A549 (cell line): ENCODE measurements at regions not wholly inside any gene's neighbourhood (a gene's known extent, or its start where the extent isn't known, plus 50 kb on each side); places are given as distances from the start of the nearest gene placed in this dataset.

ENCODE experiments used
- ATAC-seq, 2 experiments: fragments of 200-7000 bp in 1 of 2; fragments of >200 bp in 1 of 2; cut with Nextera tagmentation in 1 of 2; cut with Tn5 transposase in 1 of 2; 3 replicates each; pipeline versions ENCODE4 v1.8.0 to v1.9.1; 2018 to 2020; ENCODE audit warnings: mild to moderate bottlenecking in 1 of 2, moderate library complexity in 1 of 2
- CTCF ChIA-PET: fragments of 300-600 bp; sonication (Branson Sonifier 250); formaldehyde crosslinking; extraction: SDS; loops from one replicate; lab custom pipeline; 2021; ENCODE audit warnings: antibody characterized with exemption, inconsistent platforms; lab: Yijun Ruan, JAX
- POLR2A ChIA-PET: fragments of 350-600 bp; formaldehyde crosslinking; extraction: SDS; loops from one replicate; lab custom pipeline; 2021; ENCODE audit warnings: antibody characterized with exemption, inconsistent platforms; lab: Yijun Ruan, JAX
- DNase-seq, 2 experiments: peaks; one replicate each; pipeline versions ENCODE4 v3.0.0 to v3.0.0-alpha.2; 2011 to 2016; ENCODE audit warnings: low read depth in 1 of 2, low spot score in 1 of 2
- FAIRE-seq: peaks from 2 replicates; lab custom pipeline; 2011; peaks lifted over from hg19 to GRCh38; lab: Jason Lieb, UNC
- H3K27ac ChIP-seq, 2 experiments: fragments of >200 bp; sonication (Bioruptor Twin); formaldehyde crosslinking; 3 replicates each; pipeline ENCODE4 v1.5.1; 2016 to 2017
- H3K4me1 ChIP-seq: fragments of >200 bp; sonication (Bioruptor Twin); formaldehyde crosslinking; 3 replicates; pipeline ENCODE4 v1.6.1; 2016
- H3K4me2 ChIP-seq: fragments of >200 bp; sonication (Bioruptor Twin); formaldehyde crosslinking; 3 replicates; pipeline ENCODE4 v1.6.1; 2016
- H3K4me3 ChIP-seq: fragments of >200 bp; sonication (Bioruptor Twin); formaldehyde crosslinking; 3 replicates; pipeline ENCODE4 v1.5.1; 2016
- H3K9me3 ChIP-seq: fragments of >200 bp; sonication (Bioruptor Twin); formaldehyde crosslinking; 3 replicates; pipeline ENCODE4 v1.6.1; 2016
- BHLHE40 ChIP-seq: IDR thresholded peaks from 2 replicates; pipeline ENCODE4 v1.6.1; 2012; ENCODE audit warnings: low read depth, low read length, inconsistent platforms
- CBX8 ChIP-seq: fragments of 200-600 bp; sonication (generic); IDR thresholded peaks from 2 replicates; pipeline ENCODE4 v1.6.1; 2016
- EHMT2 ChIP-seq: fragments of 200-600 bp; sonication (generic); IDR thresholded peaks from 2 replicates; pipeline ENCODE4 v1.6.1; 2016; ENCODE audit warnings: antibody characterized with exemption, low read depth, mild to moderate bottlenecking, moderate library complexity
- FOSL2 ChIP-seq, 2 experiments: fragments of 450-650 bp in 1 of 2; fragments of >200 bp in 1 of 2; sonication (Bioruptor Twin) in 1 of 2; formaldehyde crosslinking; IDR thresholded peaks; 2 replicates each; pipeline versions ENCODE4 v1.5.0 to v1.6.1; 2016 to 2020; ENCODE audit warnings: mild to moderate bottlenecking in 1 of 2, moderate library complexity in 1 of 2
- FOXS1 ChIP-seq: fragments of 250-450 bp; sonication (Bioruptor Pico); IDR thresholded peaks from 2 replicates; pipeline ENCODE4 v1.5.0; 2020; ENCODE audit warnings: mild to moderate bottlenecking, moderate library complexity
- HOXB5 ChIP-seq: fragments of 250-450 bp; sonication (Bioruptor Pico); IDR thresholded peaks from 2 replicates; pipeline ENCODE4 v1.5.0; 2020; ENCODE audit warnings: mild to moderate bottlenecking, moderate library complexity
- JUN ChIP-seq, 2 experiments: fragments of >200 bp; sonication (Bioruptor Twin); formaldehyde crosslinking; IDR thresholded peaks; 2 replicates in 1 of 2; 3 replicates in 1 of 2; pipeline ENCODE4 v1.6.1; 2016 to 2017
- KDM1A ChIP-seq: fragments of 200-600 bp; sonication (generic); IDR thresholded peaks from 2 replicates; pipeline ENCODE4 v1.6.1; 2016; ENCODE audit warnings: low read depth, mild to moderate bottlenecking
- MAFK ChIP-seq: fragments of 450-650 bp; IDR thresholded peaks from 2 replicates; pipeline ENCODE4 v1.6.1; 2014; ENCODE audit not compliant: partially characterized antibody
- MAZ ChIP-seq: fragments of 150-350 bp; IDR thresholded peaks from 2 replicates; pipeline ENCODE4 v1.6.1; 2014; ENCODE audit warnings: antibody characterized with exemption, low read depth, low read length, borderline replicate concordance
- MYC ChIP-seq: IDR thresholded peaks from 2 replicates; pipeline ENCODE4 v1.6.1; 2012; ENCODE audit warnings: mild to moderate bottlenecking, inconsistent platforms, low read length, improper control_type of control experiment, borderline replicate concordance
- NFE2L2 ChIP-seq: fragments of 150-350 bp; conservative IDR thresholded peaks from 2 replicates; pipeline ENCODE4 v1.6.1; 2014; ENCODE audit warnings: low read length
- NPAS2 ChIP-seq: fragments of 250-450 bp; sonication (Bioruptor Pico); IDR thresholded peaks from 2 replicates; pipeline ENCODE4 v1.8.0; 2022; ENCODE audit warnings: mild to moderate bottlenecking, moderate library complexity, borderline replicate concordance
- NR3C1 ChIP-seq: fragments of >200 bp; sonication (Bioruptor Twin); formaldehyde crosslinking; IDR thresholded peaks from 3 replicates; pipeline ENCODE4 v1.6.1; 2017
- PHF8 ChIP-seq: fragments of 200-600 bp; sonication (generic); IDR thresholded peaks from 2 replicates; pipeline ENCODE4 v1.6.1; 2016; ENCODE audit warnings: low read depth, mild to moderate bottlenecking, antibody characterized with exemption, moderate library complexity, borderline replicate concordance
- RAD21 ChIP-seq, 2 experiments: fragments of >200 bp in 1 of 2; sonication (Bioruptor Twin) in 1 of 2; formaldehyde crosslinking in 1 of 2; IDR thresholded peaks in 1 of 2; conservative IDR thresholded peaks in 1 of 2; 2 replicates in 1 of 2; 3 replicates in 1 of 2; pipeline ENCODE4 v1.6.1; 2012 to 2018; ENCODE audit warnings: inconsistent platforms in 1 of 2
- RARB ChIP-seq: fragments of 250-450 bp; sonication (Bioruptor Pico); IDR thresholded peaks from 2 replicates; pipeline ENCODE4 v1.8.0; 2021; ENCODE audit warnings: mild to moderate bottlenecking, moderate library complexity
- RCOR1 ChIP-seq: fragments of 150-350 bp; IDR thresholded peaks from 2 replicates; pipeline ENCODE4 v1.6.1; 2014; ENCODE audit warnings: antibody characterized with exemption, low read length, low read depth
- RFX5 ChIP-seq: fragments of 450-650 bp; IDR thresholded peaks from 2 replicates; pipeline ENCODE4 v1.7.1; 2014; ENCODE audit warnings: antibody characterized with exemption, mild to moderate bottlenecking, moderate library complexity
- RNF2 ChIP-seq: fragments of 200-600 bp; sonication (generic); IDR thresholded peaks from 2 replicates; pipeline ENCODE4 v1.6.1; 2016; ENCODE audit warnings: low read depth, mild to moderate bottlenecking, antibody characterized with exemption, moderate library complexity, borderline replicate concordance
- TFCP2L1 ChIP-seq: fragments of 250-450 bp; sonication (Bioruptor Pico); IDR thresholded peaks from 2 replicates; pipeline ENCODE4 v1.5.0; 2021; ENCODE audit warnings: mild to moderate bottlenecking
- TP53 ChIP-seq: fragments of 250-450 bp; sonication (Bioruptor Pico); IDR thresholded peaks from 2 replicates; pipeline ENCODE4 v1.5.0; 2021; ENCODE audit warnings: mild to moderate bottlenecking, moderate library complexity
- ZNF302 ChIP-seq: fragments of 250-450 bp; sonication (Bioruptor Pico); IDR thresholded peaks from 2 replicates; pipeline ENCODE4 v1.9.0; 2021; ENCODE audit warnings: inconsistent platforms, mild to moderate bottlenecking, moderate library complexity
- WGBS: methylation state at CpG from one replicate; pipeline ENCODE4 v1.1.6; 2017; ENCODE audit errors: missing lambda C conversion rate; 5-methylcytosine and 5-hydroxymethylcytosine counted together
- TF ChIP-seq, protein P1 (sequence below): fragments of 450-650 bp; IDR thresholded peaks from 2 replicates; pipeline ENCODE4 v1.6.1; 2014; ENCODE audit warnings: antibody characterized with exemption
- TF ChIP-seq, protein P2 (sequence below): fragments of >200 bp; sonication (Bioruptor Twin); formaldehyde crosslinking; IDR thresholded peaks from 2 replicates; pipeline ENCODE4 v1.6.1; 2016
- TF ChIP-seq, protein P3 (sequence below): fragments of >200 bp; sonication (Bioruptor Twin); formaldehyde crosslinking; IDR thresholded peaks from 3 replicates; pipeline ENCODE4 v1.6.1; 2016

DNA sequence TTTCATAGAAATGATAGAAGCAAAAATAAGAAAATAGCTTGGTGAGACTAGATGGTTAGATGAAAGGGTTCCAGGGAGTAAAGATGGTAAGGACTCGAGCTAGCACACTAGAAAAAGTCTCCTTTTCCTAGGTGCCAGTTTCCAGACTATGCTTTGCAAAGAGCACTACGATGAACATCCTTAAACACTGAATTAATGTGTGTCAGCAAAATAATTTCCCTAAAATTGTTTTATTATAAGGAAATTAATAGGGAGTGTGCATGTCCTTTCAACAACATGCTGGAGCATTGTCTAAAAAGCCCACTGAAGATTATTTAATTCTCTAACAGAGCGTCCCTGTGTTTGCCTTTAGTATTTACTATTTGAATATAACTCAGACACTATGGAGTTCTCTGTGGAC lies 107.4 kb upstream of the NDUFV2 start:
- no peak overlapping the region for H3K4me3 ChIP-seq
- H3K4me1 ChIP-seq: peaks cover 24% of the 10 kb centered on the region
- POLR2A ChIA-PET: no interaction called here
- WGBS: 62% methylated on average over 3 of the region's 3 CpGs
- CTCF ChIA-PET: interaction anchor here (2.3 to 2.7 kb wide), 2 partner anchors 7 to 12 kb away, joined by 9 read pairs; no protein-coding TSS in a partner anchor
- ATAC-seq (no peak), FAIRE-seq (no peak), DNase-seq (no peak)
- TF ChIP-seq EHMT2: no peak
- TF ChIP-seq ZNF302 (CRISPR knock-in tag): no peak
- TF ChIP-seq NPAS2 (CRISPR knock-in tag): no peak
- TF ChIP-seq, protein P1, sequence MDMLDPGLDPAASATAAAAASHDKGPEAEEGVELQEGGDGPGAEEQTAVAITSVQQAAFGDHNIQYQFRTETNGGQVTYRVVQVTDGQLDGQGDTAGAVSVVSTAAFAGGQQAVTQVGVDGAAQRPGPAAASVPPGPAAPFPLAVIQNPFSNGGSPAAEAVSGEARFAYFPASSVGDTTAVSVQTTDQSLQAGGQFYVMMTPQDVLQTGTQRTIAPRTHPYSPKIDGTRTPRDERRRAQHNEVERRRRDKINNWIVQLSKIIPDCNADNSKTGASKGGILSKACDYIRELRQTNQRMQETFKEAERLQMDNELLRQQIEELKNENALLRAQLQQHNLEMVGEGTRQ: no peak
- TF ChIP-seq RARB (CRISPR knock-in tag): no peak
- TF ChIP-seq KDM1A: no peak
- no peak for TF ChIP-seq TP53 (CRISPR knock-in tag)
- peak; percentile 56 for TF ChIP-seq MAFK
- H3K4me2 ChIP-seq: no peak overlapping the region
- H3K27ac ChIP-seq: no peak overlapping the region
- H3K9me3 ChIP-seq: no peaks in the 10 kb centered on the region

DNA sequence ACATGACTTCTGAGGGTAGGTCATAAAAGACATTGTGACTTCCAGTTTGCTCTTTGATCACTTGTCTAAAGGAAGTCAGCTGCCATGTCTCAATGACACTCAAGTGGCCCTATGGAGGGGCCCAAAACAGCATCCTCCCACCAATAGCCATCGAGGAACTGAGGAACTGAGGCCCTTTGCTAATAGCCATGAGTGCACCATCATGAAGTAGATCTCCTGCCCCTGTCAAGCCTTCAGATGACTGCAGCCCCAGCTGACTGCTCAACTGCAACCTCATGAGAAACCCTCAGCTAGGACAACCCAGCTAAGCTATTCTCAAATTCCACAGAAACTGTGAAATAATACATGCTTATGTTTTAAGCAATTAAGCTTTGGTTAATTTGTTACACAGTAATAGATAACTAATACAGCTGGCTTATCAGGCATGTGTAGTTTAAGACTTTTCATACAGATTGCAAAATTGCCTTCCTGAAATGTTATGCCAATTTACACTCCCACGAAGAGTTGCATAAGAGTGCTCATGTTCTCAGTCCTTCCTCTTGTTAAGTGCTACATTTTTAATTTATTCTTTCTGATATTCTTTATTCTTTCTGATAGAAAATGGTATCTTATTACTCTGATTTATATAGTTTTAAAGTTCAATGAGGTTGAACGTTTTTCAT lies 105.6 kb upstream of the NDUFV2 start:
- Histone ChIP-seq H3K4me2 (no peak overlapping the region), H3K27ac (peak overlapping the region in 1 of 2 experiments; percentile 61; a peak in 3 of 6 replicates), H3K9me3 (no peaks in the 10 kb centered on the region), H3K4me1 (peaks cover 24% of the 10 kb centered on the region), H3K4me3 (no peak overlapping the region)
- ATAC-seq (no peak), FAIRE-seq (no peak), DNase-seq (no peak)
- POLR2A ChIA-PET: no interaction called here
- CTCF ChIA-PET: interaction anchor here (1.4 to 2.7 kb wide), 3 partner anchors 9 to 20 kb away, joined by 5 to 9 read pairs (median 9); no protein-coding TSS in a partner anchor
- 47% methylated on average over 3 of the region's 3 CpGs for WGBS
- TF ChIP-seq MAFK (no peak), BHLHE40 (no peak), TP53 (CRISPR knock-in tag) (no peak), TFCP2L1 (CRISPR knock-in tag) (no peak), MAZ (no peak), RFX5 (no peak), NFE2L2 (no peak), MYC (no peak), HOXB5 (no peak), FOSL2 (IDR thresholded peaks at IDR 0.05) (no peak), FOSL2 (CRISPR knock-in tag; IDR thresholded peaks at IDR 0.05) (no peak), RNF2 (no peak), CBX8 (no peak), NR3C1 (no peak)
- TF ChIP-seq, protein P2, sequence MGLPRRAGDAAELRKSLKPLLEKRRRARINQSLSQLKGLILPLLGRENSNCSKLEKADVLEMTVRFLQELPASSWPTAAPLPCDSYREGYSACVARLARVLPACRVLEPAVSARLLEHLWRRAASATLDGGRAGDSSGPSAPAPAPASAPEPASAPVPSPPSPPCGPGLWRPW: no peak
- TF ChIP-seq, protein P3, sequence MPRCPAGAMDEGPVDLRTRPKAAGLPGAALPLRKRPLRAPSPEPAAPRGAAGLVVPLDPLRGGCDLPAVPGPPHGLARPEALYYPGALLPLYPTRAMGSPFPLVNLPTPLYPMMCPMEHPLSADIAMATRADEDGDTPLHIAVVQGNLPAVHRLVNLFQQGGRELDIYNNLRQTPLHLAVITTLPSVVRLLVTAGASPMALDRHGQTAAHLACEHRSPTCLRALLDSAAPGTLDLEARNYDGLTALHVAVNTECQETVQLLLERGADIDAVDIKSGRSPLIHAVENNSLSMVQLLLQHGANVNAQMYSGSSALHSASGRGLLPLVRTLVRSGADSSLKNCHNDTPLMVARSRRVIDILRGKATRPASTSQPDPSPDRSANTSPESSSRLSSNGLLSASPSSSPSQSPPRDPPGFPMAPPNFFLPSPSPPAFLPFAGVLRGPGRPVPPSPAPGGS: no peak

DNA sequence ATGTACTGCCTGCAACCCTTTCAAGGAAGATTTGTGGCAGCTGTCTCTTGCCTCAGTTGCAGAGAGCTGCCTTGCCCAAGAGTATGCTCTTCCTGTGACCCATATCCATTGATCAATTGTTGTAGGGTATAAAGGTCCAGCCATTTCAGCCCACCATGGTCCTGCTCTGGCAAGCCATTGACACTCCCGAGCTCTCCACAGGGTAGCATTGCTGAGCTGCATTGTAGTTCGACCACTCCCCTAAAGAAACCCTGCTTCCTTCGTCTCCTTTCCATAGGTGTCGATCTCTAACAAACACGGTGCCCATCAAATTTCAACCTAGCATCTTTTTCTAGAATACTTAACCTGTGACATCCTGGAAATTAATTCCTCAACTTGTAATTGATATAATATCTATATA lies 104.9 kb upstream of the NDUFV2 start:
- H3K4me1 ChIP-seq: peaks cover 24% of the 10 kb centered on the region
- POLR2A ChIA-PET: no interaction called here
- no peak overlapping the region for H3K4me2 ChIP-seq
- no peak for TF ChIP-seq RCOR1
- 0 out of 5 replicates have a peak, but pooled peaks of 1 of the 2 experiments have one; percentile 7 for TF ChIP-seq RAD21 (conservative IDR thresholded peaks at IDR 0.05 in 1 of 2, IDR thresholded peaks at IDR 0.05 in 1 of 2)
- TF ChIP-seq PHF8: no peak
- no peak for TF ChIP-seq FOXS1 (CRISPR knock-in tag)
- no peak for TF ChIP-seq JUN (IDR thresholded peaks at IDR 0.05)
- TF ChIP-seq, all 56 proteins: peak for 1
- FAIRE-seq (no peak), DNase-seq (no peak), ATAC-seq (no peak)
- 89% methylated on average over 5 of the region's 5 CpGs for WGBS
- H3K27ac ChIP-seq: no peak overlapping the region
- no peaks in the 10 kb centered on the region for H3K9me3 ChIP-seq
- no peak overlapping the region for H3K4me3 ChIP-seq
- CTCF ChIA-PET: interaction anchor here (1.4 to 3.4 kb wide), 2 partner anchors 9 to 19 kb away, joined by 5 to 20 read pairs; no protein-coding TSS in a partner anchor
